ENCODE measurements at regions not wholly inside any gene's neighbourhood (a gene's known extent, or its start where the extent isn't known, plus 50 kb on each side); places are given as distances from the start of the nearest gene placed in this dataset.

DNA sequence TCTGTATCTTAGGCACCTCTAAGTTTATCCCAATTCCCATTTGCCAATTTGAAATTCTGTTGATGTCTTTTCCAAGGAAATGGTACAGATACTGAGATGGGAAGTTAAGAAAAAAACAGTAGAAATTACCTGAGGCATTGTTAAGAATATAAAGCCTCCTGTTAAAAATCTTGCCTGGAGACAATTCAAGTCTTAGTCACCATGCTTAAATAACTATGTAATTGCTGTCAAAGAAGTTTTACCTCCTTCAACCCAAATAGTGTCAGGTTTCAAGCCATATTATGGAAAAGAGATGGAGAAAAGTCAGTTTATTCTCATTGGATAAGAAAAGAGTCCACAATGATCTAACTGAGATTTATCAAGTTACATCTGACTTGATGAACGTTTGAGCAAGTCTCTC lies 974.7 kb downstream of the GALC start:
- Mint-ChIP-seq H3K4me3 (ENCODE audit: unreplicated experiment) (no peak overlapping the region), H3K4me1 (ENCODE audit: low read depth, unreplicated experiment) (no peaks in the 10 kb centered on the region), H3K9me3 (ENCODE audit: unreplicated experiment) (no peaks in the 10 kb centered on the region), H3K36me3 (ENCODE audit: low read depth, unreplicated experiment) (no peaks in the 10 kb centered on the region), H3K27me3 (ENCODE audit: low read depth, unreplicated experiment) (no peaks in the 10 kb centered on the region), H3K27ac (ENCODE audit: unreplicated experiment) (no peak overlapping the region)
- H3K79me2 ChIP-seq (ENCODE audit: insufficient read depth, low read length) = no peaks in the 10 kb centered on the region
- no peak overlapping the region for H2AFZ ChIP-seq (ENCODE audit: low read depth, low read length)
- H3K9me3 ChIP-seq (ENCODE audit: insufficient read depth, low read depth, low read length) = no peaks in the 10 kb centered on the region
- H3K4me3 ChIP-seq (ENCODE audit: insufficient read depth, low read depth, low read length) = no peak overlapping the region
- H3K27me3 ChIP-seq (ENCODE audit: insufficient read depth, low read length) = no peaks in the 10 kb centered on the region
- FAIRE-seq (no peak), DNase-seq (ENCODE audit: low read depth) (no peak)
- no peaks in the 10 kb centered on the region for H3K36me3 ChIP-seq (ENCODE audit: insufficient read depth, low read length)
- no peak overlapping the region for H3K4me2 ChIP-seq (ENCODE audit: low read length)
- H3K4me1 ChIP-seq (ENCODE audit: insufficient read depth, low read length) = no peaks in the 10 kb centered on the region
- no peak overlapping the region for H3K9ac ChIP-seq (ENCODE audit: low read length)
- TF ChIP-seq CTCF (IDR thresholded peaks at IDR 0.05; ENCODE audit: insufficient read depth, low read depth, low read length) (no peak), EZH2 (IDR thresholded peaks at IDR 0.05; ENCODE audit: insufficient read depth, low read length) (no peak)
- no peak overlapping the region for H3K27ac ChIP-seq (ENCODE audit: low read depth, low read length)
- no peaks in the 10 kb centered on the region for H4K20me1 ChIP-seq (ENCODE audit: insufficient read depth, low read length)

DNA sequence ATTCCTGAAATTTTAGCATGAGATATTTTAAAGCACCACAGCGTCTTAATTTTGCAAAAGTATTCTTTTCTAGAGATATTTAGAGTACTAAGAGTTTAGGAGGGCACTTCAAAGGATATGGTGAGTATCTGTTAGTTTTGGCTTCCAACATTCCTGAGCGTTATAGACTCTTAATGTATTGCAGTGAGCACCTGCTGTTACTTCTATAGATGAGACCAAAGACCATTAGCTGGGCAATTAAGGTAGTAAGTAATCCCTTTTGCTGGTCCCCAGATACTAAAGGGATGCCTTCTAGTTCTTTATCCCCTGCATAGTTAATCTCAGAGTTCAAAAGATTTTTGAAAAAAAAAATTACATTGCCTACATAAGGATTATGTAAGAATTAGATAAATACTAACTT lies 975.6 kb downstream of the GALC start:
- no peak for FAIRE-seq
- no peak overlapping the region for H3K27ac Mint-ChIP-seq (ENCODE audit: unreplicated experiment)

More for the DNA sequence above, 975.6 kb downstream of the GALC start:
- Histone ChIP-seq H3K79me2 (ENCODE audit: insufficient read depth, low read length) (no peaks in the 10 kb centered on the region), H3K4me3 (ENCODE audit: insufficient read depth, low read depth, low read length) (no peak overlapping the region), H2AFZ (ENCODE audit: low read depth, low read length) (no peak overlapping the region), H3K27me3 (ENCODE audit: insufficient read depth, low read length) (no peaks in the 10 kb centered on the region), H3K4me1 (ENCODE audit: insufficient read depth, low read length) (peaks cover 4% of the 10 kb centered on the region), H4K20me1 (ENCODE audit: insufficient read depth, low read length) (no peaks in the 10 kb centered on the region), H3K9me3 (ENCODE audit: insufficient read depth, low read depth, low read length) (no peaks in the 10 kb centered on the region), H3K4me2 (ENCODE audit: low read length) (no peak overlapping the region), H3K27ac (ENCODE audit: low read depth, low read length) (no peak overlapping the region), H3K36me3 (ENCODE audit: insufficient read depth, low read length) (no peaks in the 10 kb centered on the region), H3K9ac (ENCODE audit: low read length) (no peak overlapping the region)
- no peak for DNase-seq (ENCODE audit: low read depth)
- Mint-ChIP-seq H3K9me3 (ENCODE audit: unreplicated experiment) (no peaks in the 10 kb centered on the region), H3K4me1 (ENCODE audit: low read depth, unreplicated experiment) (no peaks in the 10 kb centered on the region), H3K27me3 (ENCODE audit: low read depth, unreplicated experiment) (no peaks in the 10 kb centered on the region), H3K36me3 (ENCODE audit: low read depth, unreplicated experiment) (no peaks in the 10 kb centered on the region), H3K4me3 (ENCODE audit: unreplicated experiment) (no peak overlapping the region)
- TF ChIP-seq EZH2 (IDR thresholded peaks at IDR 0.05; ENCODE audit: insufficient read depth, low read length) (no peak), CTCF (IDR thresholded peaks at IDR 0.05; ENCODE audit: insufficient read depth, low read depth, low read length) (no peak)
